Thoracic aorta (tissue), 2 donors: ENCODE measurements at regions not wholly inside any gene's neighbourhood (a gene's known extent, or its start where the extent isn't known, plus 50 kb on each side); places are given as distances from the start of the nearest gene placed in this dataset.

Experiments used
- ATAC-seq: fragments of 150-250 bp; one replicate; pipeline ENCODE4 v1.8.0; 2017; ENCODE audit warnings: low read depth; ENCODE audit not compliant: insufficient number of reproducible peaks, low FRiP score
- DNase-seq: peaks from one replicate; pipeline ENCODE4 v3.0.0-alpha.2; 2020; ENCODE audit warnings: low spot score
- H3K27ac ChIP-seq, 2 donors: fragments of 200-600 bp; sonication (generic); 1 replicate in 1 of 2; 2 replicates in 1 of 2; pipeline ENCODE4 v1.5.1; 2016; ENCODE audit warnings: mild to moderate bottlenecking in 2 of 2, moderate library complexity in 2 of 2
- H3K27me3 ChIP-seq: fragments of 200-600 bp; sonication (generic); replicated peaks from 2 replicates; pipeline ENCODE4 v1.6.0; 2016; ENCODE audit warnings: mild to moderate bottlenecking; ENCODE audit not compliant: insufficient read depth
- H3K36me3 ChIP-seq: fragments of 200-600 bp; sonication (generic); one replicate; pipeline ENCODE4 v1.5.1; 2016
- H3K4me1 ChIP-seq, 2 donors: fragments of 200-600 bp; sonication (generic); 1 replicate in 1 of 2; 2 replicates in 1 of 2; pipeline versions ENCODE4 v1.5.1 to v1.6.0; 2016; ENCODE audit warnings: low read depth in 2 of 2, mild to moderate bottlenecking in 1 of 2; ENCODE audit not compliant: control insufficient read depth in 1 of 2
- H3K4me3 ChIP-seq: fragments of 200-600 bp; sonication (generic); 2 replicates; pipeline ENCODE4 v1.5.1; 2016; ENCODE audit warnings: mild to moderate bottlenecking
- H3K9me3 ChIP-seq: fragments of 200-600 bp; sonication (generic); 2 replicates; pipeline ENCODE4 v1.5.1; 2016
- TF ChIP-seq, protein P1 (sequence below): fragments of 200-600 bp; sonication (generic); IDR thresholded peaks from one replicate; pipeline ENCODE4 v1.5.1; 2019; ENCODE audit warnings: antibody characterized with exemption

DNA sequence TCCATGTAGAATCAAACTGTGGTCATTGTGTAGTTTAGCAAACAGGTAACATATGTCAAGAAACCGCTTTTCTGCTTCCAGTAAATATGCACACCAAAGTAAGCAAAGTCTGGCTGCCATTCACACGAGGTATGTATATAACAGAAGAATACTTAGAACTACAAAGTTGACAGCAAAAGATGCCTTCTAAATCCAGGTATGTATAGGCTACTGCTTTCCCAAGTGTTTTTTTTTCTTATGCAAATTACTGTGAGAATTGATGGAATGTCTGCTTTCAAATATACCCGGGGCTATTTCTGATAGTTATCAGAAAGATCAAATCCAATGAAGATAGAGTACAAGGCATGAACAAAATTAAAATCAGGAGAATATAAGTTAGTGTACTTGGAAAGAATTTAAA is 229.2 kb downstream of the HACE1 start:
- ATAC-seq = no peak
- TF ChIP-seq, protein P1, sequence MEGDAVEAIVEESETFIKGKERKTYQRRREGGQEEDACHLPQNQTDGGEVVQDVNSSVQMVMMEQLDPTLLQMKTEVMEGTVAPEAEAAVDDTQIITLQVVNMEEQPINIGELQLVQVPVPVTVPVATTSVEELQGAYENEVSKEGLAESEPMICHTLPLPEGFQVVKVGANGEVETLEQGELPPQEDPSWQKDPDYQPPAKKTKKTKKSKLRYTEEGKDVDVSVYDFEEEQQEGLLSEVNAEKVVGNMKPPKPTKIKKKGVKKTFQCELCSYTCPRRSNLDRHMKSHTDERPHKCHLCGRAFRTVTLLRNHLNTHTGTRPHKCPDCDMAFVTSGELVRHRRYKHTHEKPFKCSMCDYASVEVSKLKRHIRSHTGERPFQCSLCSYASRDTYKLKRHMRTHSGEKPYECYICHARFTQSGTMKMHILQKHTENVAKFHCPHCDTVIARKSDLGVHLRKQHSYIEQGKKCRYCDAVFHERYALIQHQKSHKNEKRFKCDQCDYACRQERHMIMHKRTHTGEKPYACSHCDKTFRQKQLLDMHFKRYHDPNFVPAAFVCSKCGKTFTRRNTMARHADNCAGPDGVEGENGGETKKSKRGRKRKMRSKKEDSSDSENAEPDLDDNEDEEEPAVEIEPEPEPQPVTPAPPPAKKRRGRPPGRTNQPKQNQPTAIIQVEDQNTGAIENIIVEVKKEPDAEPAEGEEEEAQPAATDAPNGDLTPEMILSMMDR = no peak
- no peak overlapping the region for H3K27ac ChIP-seq

DNA sequence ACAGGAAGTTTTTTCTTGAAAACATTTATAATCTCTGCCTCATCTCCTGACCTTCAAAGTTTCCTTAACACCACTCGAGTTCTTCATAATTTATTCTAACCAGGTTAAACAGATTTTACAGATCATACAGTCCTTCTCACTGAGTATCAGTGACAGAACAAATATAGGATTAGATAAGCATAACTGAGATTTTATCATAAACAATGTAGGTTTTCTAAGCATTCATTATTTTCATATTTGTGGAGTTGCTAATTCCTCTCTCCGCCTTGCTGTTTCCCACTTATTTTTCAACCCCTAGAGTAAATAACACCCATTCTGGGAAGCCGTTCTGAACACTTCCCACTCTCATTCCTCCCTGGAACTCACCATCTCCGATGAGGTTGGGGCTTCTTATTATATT is 229.9 kb downstream of the HACE1 start:
- ATAC-seq (no peak), DNase-seq (no peak)
- Histone ChIP-seq H3K9me3 (no peaks in the 10 kb centered on the region), H3K27me3 (no peaks in the 10 kb centered on the region), H3K27ac (no peak overlapping the region), H3K4me3 (no peak overlapping the region), H3K36me3 (no peaks in the 10 kb centered on the region), H3K4me1 (no peaks in the 10 kb centered on the region)
- TF ChIP-seq, protein P1 = no peak

More for the DNA sequence above, 229.2 kb downstream of the HACE1 start:
- no peaks in the 10 kb centered on the region for H3K36me3 ChIP-seq
- H3K27me3 ChIP-seq = no peaks in the 10 kb centered on the region
- DNase-seq = no peak
- H3K4me3 ChIP-seq = no peak overlapping the region
- H3K4me1 ChIP-seq = no peaks in the 10 kb centered on the region
- H3K9me3 ChIP-seq = no peaks in the 10 kb centered on the region

DNA sequence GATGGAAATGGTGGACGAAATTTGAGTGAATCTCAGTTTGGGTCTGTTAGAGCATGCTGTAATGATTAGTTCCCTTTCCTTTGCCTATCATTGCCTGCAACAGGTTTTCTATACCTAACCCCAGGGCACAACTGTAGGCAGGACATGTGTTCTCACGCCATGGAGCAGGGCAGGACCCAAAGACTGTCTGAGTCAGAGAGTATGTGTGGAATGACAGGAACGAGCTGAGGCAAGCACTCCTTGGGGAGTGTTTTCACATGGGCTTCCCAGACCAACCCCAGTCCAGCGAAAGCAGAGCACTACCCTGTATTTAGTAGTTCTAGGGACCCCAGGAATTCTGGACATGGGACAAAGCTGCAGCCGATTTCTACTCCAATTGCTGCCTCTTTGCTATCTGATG is 234.2 kb downstream of the HACE1 start:
- DNase-seq = no peak
- ATAC-seq = no peak
- TF ChIP-seq, protein P1 = no peak

DNA sequence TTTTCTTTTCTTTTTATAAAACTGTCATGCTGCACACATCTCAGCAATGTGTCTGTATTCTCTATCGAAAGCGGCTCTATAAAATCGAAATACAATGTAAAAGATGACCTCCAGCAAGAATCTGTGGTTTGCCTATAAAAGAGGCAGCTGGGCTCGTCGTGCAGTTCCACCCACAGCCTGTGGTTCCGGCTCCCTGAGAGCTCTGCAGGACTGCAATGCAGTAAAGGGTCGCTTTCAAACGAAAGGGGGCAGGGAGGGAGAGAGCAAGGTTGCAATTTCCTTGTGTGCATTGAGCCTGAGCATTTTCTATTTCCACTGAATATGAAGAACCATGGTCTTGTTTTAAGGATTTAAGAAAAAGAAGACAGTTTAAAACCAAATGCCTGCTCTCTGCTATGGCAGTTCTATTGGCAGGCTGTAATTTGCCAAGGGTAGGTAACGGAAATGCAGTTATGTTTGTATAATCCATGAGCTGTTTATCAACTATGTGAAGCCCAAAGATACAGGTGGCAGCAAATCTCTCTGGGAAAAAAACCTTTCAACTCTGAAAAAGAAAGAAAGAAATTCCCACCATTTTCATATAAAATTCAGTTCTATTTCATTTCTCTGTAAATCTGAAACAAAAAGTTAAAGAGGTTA is 236.5 kb downstream of the HACE1 start:
- Histone ChIP-seq H3K27ac (no peak overlapping the region), H3K4me1 (no peaks in the 10 kb centered on the region), H3K27me3 (no peaks in the 10 kb centered on the region), H3K9me3 (no peaks in the 10 kb centered on the region), H3K4me3 (no peak overlapping the region), H3K36me3 (no peaks in the 10 kb centered on the region)
- TF ChIP-seq, protein P1 = no peak
- ATAC-seq (no peak), DNase-seq (no peak)

More for the DNA sequence above, 234.2 kb downstream of the HACE1 start:
- no peaks in the 10 kb centered on the region for H3K4me1 ChIP-seq
- no peaks in the 10 kb centered on the region for H3K36me3 ChIP-seq
- H3K27me3 ChIP-seq = no peaks in the 10 kb centered on the region
- H3K27ac ChIP-seq = no peak overlapping the region
- H3K4me3 ChIP-seq = no peak overlapping the region
- H3K9me3 ChIP-seq = no peaks in the 10 kb centered on the region

DNA sequence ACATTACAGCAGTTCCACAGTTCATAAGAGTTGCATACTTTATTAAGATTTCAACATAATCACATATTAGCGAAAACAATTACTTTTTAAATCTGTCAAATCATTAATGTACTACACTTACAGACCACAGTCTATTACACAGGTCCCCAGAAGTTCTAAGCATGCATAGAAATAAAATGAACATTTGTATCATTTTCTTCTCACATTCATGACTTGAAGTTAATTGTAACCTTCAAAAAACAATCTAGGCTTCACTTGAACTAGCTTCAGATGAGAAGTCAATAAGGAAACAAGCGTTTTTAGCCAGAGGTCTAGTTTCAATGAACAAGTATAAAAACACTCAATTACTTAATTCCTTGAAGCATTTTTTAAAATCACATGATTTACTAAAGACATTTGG is 238.3 kb downstream of the HACE1 start:
- TF ChIP-seq, protein P1 = no peak
- Histone ChIP-seq H3K27me3 (no peaks in the 10 kb centered on the region), H3K4me1 (peaks cover 0 to 9% of the 10 kb centered on the region in 2 donors), H3K4me3 (no peak overlapping the region), H3K9me3 (no peaks in the 10 kb centered on the region), H3K27ac (no peak overlapping the region), H3K36me3 (no peaks in the 10 kb centered on the region)
- ATAC-seq (no peak), DNase-seq (no peak)
